ENCODE measurements at regions not wholly inside any gene's neighbourhood (a gene's known extent, or its start where the extent isn't known, plus 50 kb on each side); places are given as distances from the start of the nearest gene placed in this dataset.

DNA sequence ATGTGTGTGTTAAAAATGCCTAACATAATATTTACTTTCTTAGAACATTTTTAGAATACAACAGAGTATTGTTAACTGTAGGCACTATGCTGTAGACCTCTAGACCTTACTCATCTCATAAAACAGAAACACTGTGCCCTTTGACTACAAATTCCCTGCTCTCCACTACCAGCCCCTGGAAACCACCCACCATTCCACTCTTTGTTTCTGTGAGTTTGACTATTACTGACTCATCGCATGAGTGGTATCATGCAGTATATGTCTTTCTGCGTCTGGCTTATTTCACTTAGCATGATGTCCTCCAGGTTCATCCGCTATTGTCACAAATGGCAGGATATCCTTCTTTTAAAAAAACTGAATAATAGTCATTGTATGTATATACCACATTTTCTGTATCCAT lies 216.7 kb upstream of the CFAP20DC start:
- WGBS = 100% methylated on average over 3 of the region's 3 CpGs
- H3K27ac ChIP-seq (ENCODE audit: low read depth, low read length) = no peak overlapping the region

DNA sequence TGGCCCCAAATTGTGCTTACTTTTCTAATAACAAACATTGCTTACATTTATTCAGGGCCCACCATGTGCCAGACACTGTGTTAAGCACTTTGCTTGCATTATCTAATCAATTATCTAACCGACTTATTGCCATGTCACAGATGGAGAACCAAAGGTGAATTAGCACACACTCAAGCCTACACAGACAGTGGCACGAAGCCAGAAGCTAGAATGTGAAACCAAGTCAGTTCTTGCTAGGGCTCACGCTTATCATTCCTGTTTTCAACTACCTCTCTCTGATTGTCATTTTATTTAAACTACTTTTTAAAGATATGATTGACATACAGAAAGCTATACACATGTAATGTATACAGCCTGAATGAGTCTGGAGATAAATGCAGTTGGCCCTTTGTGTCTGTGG lies 215.7 kb upstream of the CFAP20DC start:
- no peak overlapping the region for H3K27ac ChIP-seq (ENCODE audit: low read depth, low read length)
- no peak overlapping the region for H3K4me3 ChIP-seq (ENCODE audit: low read length)
- no peak overlapping the region for H3K9ac ChIP-seq (ENCODE audit: low read depth, low read length)
- no peaks in the 10 kb centered on the region for H3K36me3 ChIP-seq (ENCODE audit: insufficient read depth, low read length)
- H3K4me1 ChIP-seq (ENCODE audit: insufficient read depth, low read length) = no peaks in the 10 kb centered on the region
- 91% methylated on average over 3 of the region's 3 CpGs for WGBS
- H3K27me3 ChIP-seq (ENCODE audit: insufficient read depth, low read length) = no peaks in the 10 kb centered on the region
- H3K9me3 ChIP-seq (ENCODE audit: insufficient read depth, low read depth, low read length) = no peaks in the 10 kb centered on the region

More for the DNA sequence above, 216.7 kb upstream of the CFAP20DC start:
- no peak overlapping the region for H3K9ac ChIP-seq (ENCODE audit: low read depth, low read length)
- no peak overlapping the region for H3K4me3 ChIP-seq (ENCODE audit: low read length)
- H3K36me3 ChIP-seq (ENCODE audit: insufficient read depth, low read length) = no peaks in the 10 kb centered on the region
- no peaks in the 10 kb centered on the region for H3K4me1 ChIP-seq (ENCODE audit: insufficient read depth, low read length)
- H3K27me3 ChIP-seq (ENCODE audit: insufficient read depth, low read length) = no peaks in the 10 kb centered on the region
- H3K9me3 ChIP-seq (ENCODE audit: insufficient read depth, low read depth, low read length) = no peaks in the 10 kb centered on the region

DNA sequence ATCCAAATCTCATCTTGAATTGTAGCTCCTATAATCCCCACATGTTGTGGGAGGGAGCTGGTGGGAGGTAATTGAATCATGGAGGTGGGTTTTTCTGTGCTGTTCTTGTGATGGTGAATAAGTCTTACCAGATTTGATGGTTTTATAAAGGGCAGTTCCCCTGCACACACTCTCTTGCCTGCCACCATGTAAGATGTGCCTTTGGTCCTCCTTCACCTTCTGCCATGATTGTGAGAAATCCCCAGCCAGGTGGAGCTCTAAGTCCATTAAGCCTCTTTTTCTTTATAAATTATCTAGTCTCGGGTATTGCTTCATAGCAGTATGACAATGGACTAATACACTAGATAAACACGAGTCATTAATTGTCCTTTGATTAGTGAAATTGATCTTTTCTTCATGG lies 214.5 kb upstream of the CFAP20DC start:
- H3K9ac ChIP-seq (ENCODE audit: low read depth, low read length) = no peak overlapping the region
- H3K27me3 ChIP-seq (ENCODE audit: insufficient read depth, low read length) = no peaks in the 10 kb centered on the region
- 91% methylated on average over 2 of the region's 2 CpGs for WGBS
- H3K4me1 ChIP-seq (ENCODE audit: insufficient read depth, low read length) = no peaks in the 10 kb centered on the region
- no peaks in the 10 kb centered on the region for H3K9me3 ChIP-seq (ENCODE audit: insufficient read depth, low read depth, low read length)
- H3K36me3 ChIP-seq (ENCODE audit: insufficient read depth, low read length) = no peaks in the 10 kb centered on the region
- no peak overlapping the region for H3K27ac ChIP-seq (ENCODE audit: low read depth, low read length)
- no peak overlapping the region for H3K4me3 ChIP-seq (ENCODE audit: low read length)

DNA sequence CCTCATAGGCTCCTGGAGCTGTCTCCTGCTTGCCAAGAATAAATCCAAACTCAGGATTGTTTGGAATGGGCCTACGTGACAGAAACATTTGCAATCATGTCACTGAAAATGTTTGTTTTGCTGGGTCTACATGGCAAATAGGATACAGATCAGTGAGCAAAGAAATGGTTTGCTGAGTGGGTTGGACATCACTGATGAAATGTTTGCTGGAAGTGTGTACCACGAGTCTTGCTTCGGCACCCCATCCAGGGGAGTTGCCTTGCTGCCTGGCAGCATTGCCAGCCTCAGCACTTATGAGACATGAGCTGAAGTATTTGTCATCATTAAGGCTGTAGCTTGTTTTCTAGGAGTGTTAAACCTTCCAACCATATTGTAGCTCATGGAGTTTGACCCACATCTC lies 213.3 kb upstream of the CFAP20DC start:
- Histone ChIP-seq H3K27ac (ENCODE audit: low read depth, low read length) (no peak overlapping the region), H3K9me3 (ENCODE audit: insufficient read depth, low read depth, low read length) (no peaks in the 10 kb centered on the region), H3K9ac (ENCODE audit: low read depth, low read length) (no peak overlapping the region), H3K4me3 (ENCODE audit: low read length) (no peak overlapping the region), H3K27me3 (ENCODE audit: insufficient read depth, low read length) (no peaks in the 10 kb centered on the region), H3K36me3 (ENCODE audit: insufficient read depth, low read length) (no peaks in the 10 kb centered on the region), H3K4me1 (ENCODE audit: insufficient read depth, low read length) (no peaks in the 10 kb centered on the region)
- 92% methylated on average over 3 of the region's 3 CpGs for WGBS

DNA sequence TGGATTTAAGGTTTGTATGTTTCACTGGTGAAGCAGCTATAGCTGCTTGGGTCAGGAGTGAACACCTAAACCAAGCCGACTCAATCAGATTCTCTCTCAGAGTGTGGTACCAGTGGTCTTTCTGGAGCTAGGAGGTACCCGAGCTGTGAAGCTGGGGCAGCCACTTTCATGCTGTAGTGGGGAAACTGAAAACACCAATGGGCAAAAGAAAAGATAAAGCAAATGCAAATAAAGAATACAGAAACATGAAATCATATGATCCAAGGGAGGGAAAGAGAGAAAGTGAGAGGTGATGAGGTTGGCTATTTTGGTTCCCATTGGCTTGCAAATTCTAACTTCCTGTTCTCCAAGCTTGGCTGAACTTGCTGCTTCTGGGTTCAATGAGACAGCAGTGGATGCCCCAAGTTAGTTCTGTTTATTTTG lies 212.3 kb upstream of the CFAP20DC start:
- Histone ChIP-seq H3K9ac (ENCODE audit: low read depth, low read length) (no peak overlapping the region), H3K4me1 (ENCODE audit: insufficient read depth, low read length) (no peaks in the 10 kb centered on the region), H3K27ac (ENCODE audit: low read depth, low read length) (no peak overlapping the region), H3K4me3 (ENCODE audit: low read length) (no peak overlapping the region), H3K27me3 (ENCODE audit: insufficient read depth, low read length) (no peaks in the 10 kb centered on the region), H3K36me3 (ENCODE audit: insufficient read depth, low read length) (no peaks in the 10 kb centered on the region), H3K9me3 (ENCODE audit: insufficient read depth, low read depth, low read length) (no peaks in the 10 kb centered on the region)
- WGBS = 90% methylated on average over 2 of the region's 2 CpGs

DNA sequence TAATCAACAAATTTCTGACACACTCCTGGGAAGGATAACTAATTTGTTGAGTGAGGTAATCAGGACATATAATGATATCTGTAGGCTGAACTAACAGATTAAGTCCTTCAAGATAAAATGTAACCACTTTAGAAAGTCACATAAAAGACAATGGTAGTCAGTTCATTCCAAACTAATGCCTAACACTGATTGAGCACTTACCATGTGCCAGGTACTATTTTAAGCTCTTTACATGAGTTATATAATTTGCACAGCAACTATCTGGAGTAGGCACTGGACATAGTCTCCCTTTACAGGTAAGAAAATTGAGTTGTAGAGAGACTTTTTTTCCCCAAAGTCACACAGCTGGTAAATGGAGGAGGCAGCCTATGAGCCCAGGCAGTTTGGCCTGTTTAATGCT lies 211.2 kb upstream of the CFAP20DC start:
- no peaks in the 10 kb centered on the region for H3K27me3 ChIP-seq (ENCODE audit: insufficient read depth, low read length)
- H3K4me1 ChIP-seq (ENCODE audit: insufficient read depth, low read length) = no peaks in the 10 kb centered on the region
- H3K36me3 ChIP-seq (ENCODE audit: insufficient read depth, low read length) = no peaks in the 10 kb centered on the region
- H3K27ac ChIP-seq (ENCODE audit: low read depth, low read length) = no peak overlapping the region
- no peaks in the 10 kb centered on the region for H3K9me3 ChIP-seq (ENCODE audit: insufficient read depth, low read depth, low read length)
- H3K4me3 ChIP-seq (ENCODE audit: low read length) = no peak overlapping the region
- H3K9ac ChIP-seq (ENCODE audit: low read depth, low read length) = no peak overlapping the region

DNA sequence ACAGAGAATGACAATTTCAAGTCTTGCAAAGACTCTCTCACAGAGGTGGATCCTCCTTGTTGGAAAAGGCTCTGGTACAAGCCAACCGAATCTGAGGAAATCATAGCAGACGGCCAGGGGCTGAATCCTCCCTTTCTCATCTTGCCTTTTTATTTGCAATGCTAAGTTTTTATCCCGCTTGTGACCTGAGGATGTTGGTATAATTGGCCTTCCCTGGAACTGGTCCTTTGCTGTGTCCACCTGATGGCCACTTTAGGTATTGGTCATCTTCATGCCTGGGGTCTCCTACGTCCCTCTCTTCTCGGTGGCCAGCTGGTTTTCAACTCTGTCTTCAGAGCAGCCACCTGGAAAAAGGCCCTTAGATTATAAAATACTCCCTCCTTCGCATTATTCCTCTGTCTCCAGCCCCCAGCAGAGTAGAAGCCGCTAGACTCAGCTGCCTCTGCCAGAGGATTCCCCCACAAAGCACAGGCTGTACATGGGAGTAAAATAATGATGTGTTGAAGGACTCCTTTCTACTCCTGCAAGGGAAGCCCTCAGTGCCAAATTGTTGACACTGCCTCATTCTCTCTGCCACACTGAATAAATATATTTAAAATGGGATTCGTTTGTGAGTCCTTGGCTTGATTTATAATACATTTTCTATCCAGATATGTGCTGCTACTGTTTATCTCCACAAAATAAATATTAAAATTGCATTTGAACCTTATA lies 208.9 kb upstream of the CFAP20DC start:
- no peaks in the 10 kb centered on the region for H3K4me1 ChIP-seq (ENCODE audit: insufficient read depth, low read length)
- H3K27me3 ChIP-seq (ENCODE audit: insufficient read depth, low read length) = no peaks in the 10 kb centered on the region
- no peak overlapping the region for H3K27ac ChIP-seq (ENCODE audit: low read depth, low read length)
- H3K9ac ChIP-seq (ENCODE audit: low read depth, low read length) = no peak overlapping the region
- no peaks in the 10 kb centered on the region for H3K9me3 ChIP-seq (ENCODE audit: insufficient read depth, low read depth, low read length)
- WGBS = 89% methylated on average over 7 of the region's 8 CpGs
- no peaks in the 10 kb centered on the region for H3K36me3 ChIP-seq (ENCODE audit: insufficient read depth, low read length)
- H3K4me3 ChIP-seq (ENCODE audit: low read length) = no peak overlapping the region

DNA sequence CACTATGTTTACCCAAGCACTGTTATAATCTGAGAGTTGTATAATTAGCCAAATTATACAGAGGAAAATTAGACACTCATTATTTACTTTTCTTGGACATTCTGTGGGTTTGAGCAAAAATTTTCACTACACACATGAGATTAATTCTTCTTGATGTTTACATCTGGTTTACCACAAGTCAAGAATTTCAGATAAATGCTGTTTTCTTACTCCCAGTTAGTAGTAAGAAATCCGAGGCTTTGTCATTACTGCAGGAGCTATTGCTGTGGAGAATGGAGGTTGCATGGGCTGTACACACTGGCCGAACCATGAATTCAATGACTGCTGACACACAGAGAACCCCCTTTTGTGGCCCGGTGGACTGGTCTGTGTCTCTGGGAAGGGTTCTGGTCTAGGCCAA lies 207.7 kb upstream of the CFAP20DC start:
- Histone ChIP-seq H3K9ac (ENCODE audit: low read depth, low read length) (no peak overlapping the region), H3K27me3 (ENCODE audit: insufficient read depth, low read length) (no peaks in the 10 kb centered on the region), H3K36me3 (ENCODE audit: insufficient read depth, low read length) (no peaks in the 10 kb centered on the region), H3K27ac (ENCODE audit: low read depth, low read length) (no peak overlapping the region), H3K4me3 (ENCODE audit: low read length) (no peak overlapping the region), H3K9me3 (ENCODE audit: insufficient read depth, low read depth, low read length) (no peaks in the 10 kb centered on the region), H3K4me1 (ENCODE audit: insufficient read depth, low read length) (no peaks in the 10 kb centered on the region)
- 99% methylated on average over 3 of the region's 3 CpGs for WGBS

DNA sequence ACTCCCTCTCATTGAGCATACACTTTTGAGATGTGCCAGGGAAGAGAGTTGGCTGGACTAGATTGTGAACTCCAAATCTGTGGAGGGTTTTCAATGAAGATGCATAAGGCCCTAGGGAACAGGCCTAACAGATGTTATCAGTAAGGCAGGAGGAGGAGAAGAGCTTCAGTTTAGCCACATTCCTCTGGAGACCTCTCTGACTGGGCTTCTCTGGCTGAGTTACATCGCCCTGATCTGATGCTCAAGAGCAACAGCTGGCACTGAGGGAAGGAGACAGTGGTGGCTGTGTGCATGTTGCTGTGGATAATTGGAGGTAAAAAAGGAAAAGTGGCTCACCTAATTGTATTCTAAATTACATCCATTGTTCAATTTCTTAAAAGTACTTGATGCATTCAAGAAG lies 206.4 kb upstream of the CFAP20DC start:
- WGBS = 94% methylated on average over 1 of the region's 1 CpG
- H3K4me3 ChIP-seq (ENCODE audit: low read length) = no peak overlapping the region
- H3K36me3 ChIP-seq (ENCODE audit: insufficient read depth, low read length) = no peaks in the 10 kb centered on the region
- H3K27ac ChIP-seq (ENCODE audit: low read depth, low read length) = no peak overlapping the region
- H3K27me3 ChIP-seq (ENCODE audit: insufficient read depth, low read length) = no peaks in the 10 kb centered on the region
- H3K9ac ChIP-seq (ENCODE audit: low read depth, low read length) = no peak overlapping the region
- H3K9me3 ChIP-seq (ENCODE audit: insufficient read depth, low read depth, low read length) = no peaks in the 10 kb centered on the region
- H3K4me1 ChIP-seq (ENCODE audit: insufficient read depth, low read length) = no peaks in the 10 kb centered on the region

DNA sequence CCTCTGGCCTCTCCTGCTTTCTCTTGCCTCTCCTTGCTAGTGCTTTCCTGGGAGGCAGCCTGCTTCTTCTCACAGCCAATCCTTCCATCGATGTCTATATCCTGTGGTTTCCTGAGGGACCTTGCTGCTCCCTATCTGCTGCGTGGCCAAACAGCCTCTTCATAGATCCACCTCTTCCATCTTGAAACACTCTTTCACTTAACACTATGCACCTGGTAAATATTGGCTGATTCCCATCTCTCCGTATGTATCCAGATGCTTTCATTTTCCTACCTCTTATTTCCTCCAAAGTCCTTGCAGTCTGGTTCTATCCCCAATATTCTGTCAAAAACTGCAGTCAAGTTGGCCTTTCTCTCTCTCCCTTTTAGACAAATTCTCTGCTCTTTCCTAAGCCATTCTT lies 205.2 kb upstream of the CFAP20DC start:
- Histone ChIP-seq H3K9me3 (ENCODE audit: insufficient read depth, low read depth, low read length) (no peaks in the 10 kb centered on the region), H3K27ac (ENCODE audit: low read depth, low read length) (no peak overlapping the region), H3K4me3 (ENCODE audit: low read length) (no peak overlapping the region), H3K27me3 (ENCODE audit: insufficient read depth, low read length) (no peaks in the 10 kb centered on the region), H3K9ac (ENCODE audit: low read depth, low read length) (no peak overlapping the region), H3K36me3 (ENCODE audit: insufficient read depth, low read length) (no peaks in the 10 kb centered on the region), H3K4me1 (ENCODE audit: insufficient read depth, low read length) (no peaks in the 10 kb centered on the region)
- WGBS = 96% methylated on average over 3 of the region's 3 CpGs

DNA sequence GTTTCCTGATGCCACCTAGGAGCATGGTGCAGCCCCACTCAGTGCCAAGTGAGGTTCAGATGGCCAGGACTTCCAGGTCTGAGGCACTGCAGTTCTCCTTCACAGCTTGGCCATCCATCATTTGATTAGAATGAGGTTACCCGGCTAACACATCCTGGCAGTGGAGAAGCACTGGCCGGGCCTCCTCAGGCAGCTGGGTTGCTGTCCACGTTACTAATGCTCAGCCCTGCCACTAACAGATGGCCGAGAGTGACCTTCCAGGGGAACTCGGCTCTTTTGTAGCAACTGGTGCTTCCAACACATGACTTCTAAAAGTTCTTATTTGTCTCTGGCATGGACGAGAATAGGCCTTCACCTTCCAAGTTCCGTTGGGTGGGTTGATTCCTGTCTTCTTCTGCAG lies 204.6 kb upstream of the CFAP20DC start:
- Histone ChIP-seq H3K4me3 (ENCODE audit: low read length) (no peak overlapping the region), H3K9me3 (ENCODE audit: insufficient read depth, low read depth, low read length) (no peaks in the 10 kb centered on the region), H3K4me1 (ENCODE audit: insufficient read depth, low read length) (no peaks in the 10 kb centered on the region), H3K36me3 (ENCODE audit: insufficient read depth, low read length) (no peaks in the 10 kb centered on the region), H3K27me3 (ENCODE audit: insufficient read depth, low read length) (no peaks in the 10 kb centered on the region), H3K9ac (ENCODE audit: low read depth, low read length) (no peak overlapping the region), H3K27ac (ENCODE audit: low read depth, low read length) (no peak overlapping the region)
- 95% methylated on average over 7 of the region's 7 CpGs for WGBS

DNA sequence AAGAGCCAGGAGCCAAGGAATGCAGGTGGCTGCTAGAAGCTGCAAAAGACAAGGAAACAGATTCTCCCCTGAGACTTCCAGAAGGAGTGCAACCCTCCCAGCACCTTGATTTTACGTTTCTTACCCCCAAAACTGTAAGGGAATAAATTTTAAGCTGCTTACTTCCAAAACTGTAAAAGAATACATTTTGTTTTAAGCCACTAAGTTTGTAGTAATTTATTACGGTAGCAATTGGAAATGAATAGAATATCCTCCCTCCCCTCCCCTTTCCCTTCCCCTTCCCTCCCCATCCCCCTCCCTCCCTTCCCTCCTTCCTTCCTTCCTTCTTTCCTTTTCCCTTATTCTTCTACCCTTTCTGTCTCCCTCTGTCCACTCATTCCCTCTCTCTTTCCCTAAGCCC lies 203.7 kb upstream of the CFAP20DC start:
- Histone ChIP-seq H3K27me3 (ENCODE audit: insufficient read depth, low read length) (no peaks in the 10 kb centered on the region), H3K9ac (ENCODE audit: low read depth, low read length) (no peak overlapping the region), H3K9me3 (ENCODE audit: insufficient read depth, low read depth, low read length) (no peaks in the 10 kb centered on the region), H3K4me3 (ENCODE audit: low read length) (no peak overlapping the region), H3K36me3 (ENCODE audit: insufficient read depth, low read length) (no peaks in the 10 kb centered on the region), H3K4me1 (ENCODE audit: insufficient read depth, low read length) (no peaks in the 10 kb centered on the region), H3K27ac (ENCODE audit: low read depth, low read length) (no peak overlapping the region)
- whole genome bisulfite sequencing = 86% methylated on average over 1 of the region's 2 CpGs

All from HUES64 (cell line).